GM12864 (cell line): ENCODE measurements at regions not wholly inside any gene's neighbourhood (a gene's known extent, or its start where the extent isn't known, plus 50 kb on each side); places are given as distances from the start of the nearest gene placed in this dataset.

Source experiments
- DNase-seq: peaks from one replicate; pipeline ENCODE4 v3.0.0-alpha.2; 2011; ENCODE audit warnings: low read depth
- H3K4me3 ChIP-seq: 2 replicates; pipeline ENCODE4 v1.5.1; 2011; ENCODE audit warnings: mild to moderate bottlenecking, low read depth, low read length, control low read depth
- TF ChIP-seq, protein P1 (sequence below): IDR thresholded peaks from 2 replicates; pipeline ENCODE4 v1.5.1; 2011; ENCODE audit warnings: low read depth, mild to moderate bottlenecking, moderate library complexity, low read length, control low read depth, inconsistent platforms; ENCODE audit errors: missing control alignments

DNA sequence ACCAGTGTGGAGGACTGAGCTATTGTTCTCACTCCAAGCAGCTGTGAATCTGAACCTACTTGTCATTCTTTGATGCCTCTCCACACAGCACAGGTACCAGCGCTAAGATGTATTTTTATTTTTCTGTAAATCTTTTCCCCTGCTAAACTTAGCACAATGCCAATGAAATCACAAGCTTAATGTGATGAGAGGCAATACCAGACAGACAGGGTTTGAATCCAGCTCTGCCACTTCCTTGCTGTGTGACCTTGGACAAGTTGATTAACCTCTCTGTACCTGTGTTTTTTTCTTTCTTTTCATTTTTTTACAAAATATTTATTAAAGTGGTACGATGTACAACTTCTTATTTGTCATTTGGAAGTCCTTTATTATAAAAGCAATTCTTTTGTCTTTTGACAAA is 757.6 kb downstream of the MED13L start:
- no peak for DNase-seq
- H3K4me3 ChIP-seq: no peak overlapping the region
- TF ChIP-seq, protein P1, sequence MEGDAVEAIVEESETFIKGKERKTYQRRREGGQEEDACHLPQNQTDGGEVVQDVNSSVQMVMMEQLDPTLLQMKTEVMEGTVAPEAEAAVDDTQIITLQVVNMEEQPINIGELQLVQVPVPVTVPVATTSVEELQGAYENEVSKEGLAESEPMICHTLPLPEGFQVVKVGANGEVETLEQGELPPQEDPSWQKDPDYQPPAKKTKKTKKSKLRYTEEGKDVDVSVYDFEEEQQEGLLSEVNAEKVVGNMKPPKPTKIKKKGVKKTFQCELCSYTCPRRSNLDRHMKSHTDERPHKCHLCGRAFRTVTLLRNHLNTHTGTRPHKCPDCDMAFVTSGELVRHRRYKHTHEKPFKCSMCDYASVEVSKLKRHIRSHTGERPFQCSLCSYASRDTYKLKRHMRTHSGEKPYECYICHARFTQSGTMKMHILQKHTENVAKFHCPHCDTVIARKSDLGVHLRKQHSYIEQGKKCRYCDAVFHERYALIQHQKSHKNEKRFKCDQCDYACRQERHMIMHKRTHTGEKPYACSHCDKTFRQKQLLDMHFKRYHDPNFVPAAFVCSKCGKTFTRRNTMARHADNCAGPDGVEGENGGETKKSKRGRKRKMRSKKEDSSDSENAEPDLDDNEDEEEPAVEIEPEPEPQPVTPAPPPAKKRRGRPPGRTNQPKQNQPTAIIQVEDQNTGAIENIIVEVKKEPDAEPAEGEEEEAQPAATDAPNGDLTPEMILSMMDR: no peak

DNA sequence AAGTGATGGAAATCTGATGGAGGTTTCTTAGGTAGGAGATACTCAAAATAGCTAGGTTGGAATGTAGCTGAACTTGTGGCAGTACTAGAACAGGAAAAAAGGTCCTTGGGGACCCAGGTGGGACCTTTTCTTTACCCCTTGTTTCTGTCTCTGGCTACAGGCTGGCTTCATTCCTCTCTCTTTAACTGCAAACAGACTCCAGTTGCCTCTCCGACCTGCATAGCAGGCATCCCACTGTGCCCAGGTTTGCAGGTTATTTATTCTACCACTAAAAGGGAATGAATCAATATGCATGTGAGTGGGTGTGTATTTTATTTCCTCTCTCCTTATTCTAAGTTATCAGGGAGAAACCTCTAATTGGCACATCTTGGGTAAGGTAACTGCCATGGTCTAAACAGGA is 758.1 kb downstream of the MED13L start:
- TF ChIP-seq, protein P1: no peak
- no peak for DNase-seq

DNA sequence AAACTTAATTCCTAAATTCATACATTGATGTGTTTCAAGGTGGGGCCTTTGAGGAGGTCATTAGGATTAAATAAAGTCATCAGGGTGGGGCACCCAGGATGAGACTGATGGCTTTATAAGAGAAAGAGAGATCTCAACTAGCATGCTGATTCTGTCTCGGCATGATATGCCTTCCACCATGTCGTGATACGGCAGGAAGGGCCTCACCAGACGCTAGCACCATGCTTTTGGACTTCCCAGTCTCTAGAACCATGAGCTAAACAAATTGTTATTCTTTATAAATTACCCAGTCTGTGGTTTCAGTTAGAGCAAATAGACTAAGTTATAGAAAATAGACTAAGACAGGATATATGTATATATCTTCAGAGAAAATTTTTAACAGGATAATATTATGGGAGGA is 759.6 kb downstream of the MED13L start:
- TF ChIP-seq, protein P1: no peak
- H3K4me3 ChIP-seq: no peak overlapping the region
- no peak for DNase-seq

More for the DNA sequence above, 758.1 kb downstream of the MED13L start:
- H3K4me3 ChIP-seq: no peak overlapping the region

DNA sequence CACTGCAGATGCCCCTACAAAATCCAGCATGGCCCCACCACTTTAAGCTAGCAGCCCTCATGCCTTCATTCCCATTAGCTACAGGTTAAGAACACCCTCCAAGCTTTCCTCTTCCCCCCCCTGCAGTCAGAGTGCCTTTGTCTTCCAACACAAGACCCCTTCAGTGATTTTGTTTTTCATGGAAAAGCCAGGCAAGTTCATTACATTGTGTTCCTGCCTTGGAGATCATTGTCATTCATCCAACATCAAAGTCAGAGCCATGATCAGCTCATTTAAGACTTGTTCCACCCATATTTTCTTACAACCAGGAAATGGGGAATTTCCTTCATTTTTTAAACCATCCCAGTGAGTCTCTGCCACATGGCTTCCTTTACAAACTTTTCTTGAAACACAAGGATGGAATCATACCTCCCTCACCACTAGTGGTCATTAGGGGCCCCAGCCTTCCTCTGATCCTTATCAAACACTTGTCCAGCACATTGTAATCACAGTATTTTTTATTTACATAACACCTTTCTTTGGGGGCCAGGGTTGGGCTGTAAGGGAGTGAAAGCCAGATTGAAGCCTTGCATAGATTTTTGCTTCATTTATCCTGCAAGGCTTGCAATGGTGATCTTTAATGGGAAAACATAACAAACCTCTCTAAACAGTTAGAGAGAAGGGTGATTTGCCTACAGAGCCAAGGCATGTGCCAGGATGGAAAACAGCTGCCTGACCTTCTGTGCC is 765.3 kb downstream of the MED13L start:
- no peak overlapping the region for H3K4me3 ChIP-seq
- TF ChIP-seq, protein P1: no peak
- no peak for DNase-seq

DNA sequence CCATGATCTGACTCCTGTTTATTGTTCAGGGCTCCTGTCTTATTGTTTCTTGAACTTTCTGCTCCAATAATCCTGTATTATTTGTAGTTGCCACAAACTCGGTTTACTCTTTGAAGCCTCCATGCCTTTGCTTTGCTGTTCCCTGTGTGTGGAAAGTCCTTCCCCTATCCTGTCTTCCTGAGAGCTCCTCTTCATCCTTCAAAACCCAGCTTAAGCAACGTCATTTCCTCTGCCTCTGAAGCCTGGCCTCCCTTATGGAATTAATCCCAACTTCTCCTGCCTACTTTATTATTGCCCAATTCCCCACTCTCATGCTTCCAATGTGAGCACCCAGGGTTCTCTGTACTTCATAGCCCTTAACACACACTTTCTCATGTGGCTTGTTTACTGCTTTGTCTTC is 766.2 kb downstream of the MED13L start:
- H3K4me3 ChIP-seq: no peak overlapping the region
- TF ChIP-seq, protein P1: no peak
- no peak for DNase-seq

DNA sequence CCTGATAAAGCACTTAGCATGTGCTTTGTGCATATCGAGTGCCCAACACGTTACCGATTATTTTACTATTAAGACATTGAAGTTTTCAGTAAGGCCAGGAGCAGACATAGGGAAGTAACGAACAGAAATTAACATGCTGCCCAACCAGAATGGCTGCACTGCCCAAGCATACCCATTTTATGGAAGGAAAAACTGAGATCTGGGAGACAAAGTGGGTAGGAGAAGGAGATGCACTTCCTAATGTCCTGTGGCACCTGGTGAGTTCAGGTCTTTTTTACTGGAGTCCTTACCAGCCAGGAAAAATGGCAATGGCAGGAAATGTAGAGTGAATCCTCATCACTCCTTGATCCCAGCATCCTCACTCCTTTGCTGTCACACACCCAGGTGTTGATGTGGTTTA is 768.5 kb downstream of the MED13L start:
- TF ChIP-seq, protein P1: no peak
- no peak overlapping the region for H3K4me3 ChIP-seq
- no peak for DNase-seq
